Activated CD4-positive, alpha-beta T cell treated with anti-CD3 and anti-CD28 coated beads, Interleukin-10, Interleukin-2, amounts not matched to agents 100 ng/mL and 50 ng/mL, durations not matched to agents 16 hours and 8 hours (primary cell): ENCODE measurements at regions not wholly inside any gene's neighbourhood (a gene's known extent, or its start where the extent isn't known, plus 50 kb on each side); places are given as distances from the start of the nearest gene placed in this dataset.
"Not testable (repeated sequence)": the region's sequence is repeated elsewhere in the genome, so short reads cannot be mapped to it uniquely, and the experiment has no call there.

Experiments used
- DNase-seq: peaks from one replicate; pipeline ENCODE4 v3.0.0-alpha.2; 2020

- no peak for DNase-seq
Observed at GRCh38 chrX:16320765-16321355, 153.6 kb downstream of the MAGEB17 start.

GRCh38 chrX:16333453-16333852, 166.2 kb downstream of the MAGEB17 start:
- no peak for DNase-seq

DNA sequence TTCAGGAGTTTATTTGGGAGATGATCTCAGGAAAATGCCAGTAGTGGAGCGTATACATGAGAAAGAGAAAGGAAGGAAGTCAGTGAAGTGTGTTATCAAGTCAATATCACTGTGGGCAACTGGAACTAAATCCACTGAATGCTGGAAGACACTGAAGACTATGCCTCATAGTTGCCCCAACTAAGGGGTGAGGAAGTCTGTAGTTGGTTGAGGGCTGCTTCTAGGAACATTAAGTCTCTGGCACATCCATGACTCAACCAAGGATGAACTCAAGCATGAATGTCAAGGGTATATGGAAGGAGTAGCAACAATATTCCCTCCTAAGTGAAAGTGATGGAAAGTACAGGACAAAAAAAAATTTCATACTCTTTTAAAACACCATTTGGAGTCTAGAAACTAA, 167.9 kb downstream of the MAGEB17 start:
- no peak for DNase-seq

GRCh38 chrX:16347968-16348670, 180.8 kb downstream of the MAGEB17 start:
- DNase-seq = no peak

DNA sequence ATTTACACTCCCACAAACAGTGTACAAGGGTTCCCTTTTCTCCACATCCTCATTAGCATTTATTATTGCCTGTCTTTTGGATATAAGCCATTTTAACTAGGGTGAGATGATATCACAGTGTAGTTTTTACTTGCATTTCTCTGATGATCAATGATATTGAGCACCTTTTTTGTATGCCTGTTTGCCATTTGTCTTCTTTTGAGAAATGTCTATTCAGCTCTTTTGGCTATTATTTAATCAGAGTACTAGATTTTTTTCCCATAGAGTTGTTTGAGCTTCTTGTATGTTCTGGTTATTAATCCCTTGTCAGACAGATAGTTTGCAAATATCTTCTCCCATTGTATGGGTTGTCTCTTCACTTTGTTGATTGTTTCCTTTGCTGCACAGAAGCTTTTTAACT, 190.6 kb downstream of the MAGEB17 start:
- no peak for DNase-seq

DNA sequence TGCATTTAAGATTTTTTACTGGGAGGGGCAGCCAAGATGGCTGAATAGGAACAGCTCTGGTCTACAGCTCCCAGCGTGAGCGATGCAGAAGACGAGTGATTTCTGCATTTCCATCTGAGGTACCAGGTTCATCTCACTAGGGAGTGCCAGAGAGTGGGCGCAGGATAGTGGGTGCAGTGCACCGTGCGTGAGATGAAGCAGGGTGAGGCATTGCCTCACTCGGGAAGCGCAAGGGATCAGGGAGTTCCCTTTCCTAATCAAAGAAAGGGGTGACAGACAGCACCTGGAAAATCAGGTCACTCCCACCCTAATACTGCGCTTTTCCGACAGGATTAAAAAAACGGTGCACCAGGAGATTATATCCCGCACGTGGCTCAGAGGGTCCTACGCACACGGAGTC, 192.8 kb downstream of the MAGEB17 start:
- DNase-seq = not testable (repeated sequence)

DNA sequence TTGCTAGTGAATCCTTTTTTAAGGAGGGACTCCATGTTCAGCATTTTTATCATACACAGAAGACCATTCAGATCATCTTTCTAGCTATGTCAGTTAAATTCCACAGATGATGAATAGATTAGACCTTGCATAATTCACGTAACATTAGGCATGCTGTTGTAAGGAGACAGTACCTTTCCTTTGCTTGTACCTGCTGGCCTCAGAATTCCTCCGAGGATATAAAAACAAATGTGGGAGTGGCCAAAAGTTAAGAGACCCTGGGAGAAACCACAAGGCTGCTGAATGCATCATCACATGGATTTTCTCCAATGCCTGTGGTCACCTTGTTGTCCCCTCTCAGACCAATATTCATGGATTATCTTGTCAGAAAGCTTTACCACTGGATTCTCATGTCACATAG, 201.4 kb downstream of the MAGEB17 start:
- no peak for DNase-seq

DNA sequence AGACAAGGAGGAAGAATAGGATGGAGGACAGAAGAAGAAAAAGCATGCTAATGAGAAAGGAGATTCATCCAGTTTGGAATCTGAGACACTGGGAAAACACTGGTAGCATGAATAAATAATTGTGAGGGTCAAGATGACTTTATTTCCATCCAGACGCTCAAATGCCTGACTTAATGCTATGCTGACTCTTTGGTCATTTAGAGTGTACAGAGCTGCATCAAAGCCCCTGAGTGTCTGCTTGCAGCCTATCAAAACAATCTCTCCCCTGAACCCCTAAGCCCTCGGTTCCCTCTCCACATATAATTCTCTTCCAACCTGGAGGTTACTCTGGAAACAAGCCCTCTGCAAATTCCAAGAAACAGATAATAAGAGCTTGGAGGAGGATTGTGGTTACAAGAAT, 208.8 kb downstream of the MAGEB17 start:
- no peak for DNase-seq

- DNase-seq = no peak
Observed at GRCh38 chrX:16386126-16386525, 218.8 kb downstream of the MAGEB17 start.

DNA sequence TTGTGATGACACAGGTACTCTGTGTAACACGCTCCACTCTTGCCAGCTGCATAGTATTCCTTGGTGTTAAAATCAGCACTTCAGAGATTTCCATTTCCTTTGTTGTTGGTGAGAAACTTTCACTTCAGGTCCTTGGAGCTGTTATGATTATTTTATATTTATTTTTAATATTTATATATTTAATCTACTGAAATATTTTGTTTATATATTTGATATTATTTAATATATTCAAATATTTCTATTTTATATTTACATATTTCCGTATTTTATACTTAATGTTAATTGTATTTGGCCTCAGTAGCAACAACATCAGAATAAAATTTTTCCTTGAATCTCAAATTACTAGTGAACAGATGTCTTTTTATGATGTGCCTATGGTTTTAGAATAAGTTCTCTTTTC, 225.3 kb downstream of the MAGEB17 start:
- DNase-seq = no peak

DNA sequence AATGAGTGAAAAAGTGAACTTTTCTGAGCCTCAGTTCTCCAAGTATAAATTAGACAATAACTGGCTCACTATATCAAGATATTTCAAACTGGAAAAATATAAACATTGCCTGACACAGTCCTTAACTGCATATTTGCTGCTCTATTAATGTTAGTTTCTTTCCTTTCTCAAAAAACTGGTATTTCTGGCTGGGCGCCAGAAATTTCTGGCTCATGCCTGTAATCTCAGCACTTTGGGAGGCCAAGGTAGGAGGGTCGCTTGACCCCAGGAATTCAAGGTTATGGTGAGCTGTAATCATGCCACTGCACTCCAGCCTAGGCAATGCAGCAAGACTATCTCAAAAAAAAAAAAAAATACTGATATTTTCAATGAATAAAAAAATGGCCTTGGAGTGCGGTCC, 227.0 kb downstream of the MAGEB17 start:
- no peak for DNase-seq

GRCh38 chrX:16403808-16404207, 236.5 kb downstream of the MAGEB17 start:
- no peak for DNase-seq

- DNase-seq = peak; percentile 6
Observed at GRCh38 chrX:16416588-16416987, 233.4 kb upstream of the S100G start.

GRCh38 chrX:16418650-16419049, 231.3 kb upstream of the S100G start:
- no peak for DNase-seq

- no peak for DNase-seq
Observed at GRCh38 chrX:16427668-16428067, 222.3 kb upstream of the S100G start.

DNA sequence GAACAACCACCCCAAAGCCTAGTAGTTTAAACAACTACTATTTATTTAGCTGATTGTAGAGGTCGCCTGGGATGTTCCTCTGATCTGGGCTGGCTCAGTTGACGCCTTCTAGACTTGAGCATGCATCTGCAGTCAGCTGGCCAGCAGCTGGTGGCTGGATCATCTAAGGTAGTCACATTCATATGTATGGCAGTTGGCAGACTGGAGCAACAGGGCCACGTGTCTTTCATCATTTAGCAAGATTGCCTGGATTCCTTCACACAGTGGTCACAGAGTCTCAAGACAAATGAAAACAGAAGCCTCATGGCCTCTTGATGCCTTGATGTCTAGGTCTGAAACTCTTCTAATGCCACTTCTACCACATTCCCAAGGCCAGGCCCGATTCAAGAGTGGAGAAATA, 220.6 kb upstream of the S100G start:
- DNase-seq = no peak

DNA sequence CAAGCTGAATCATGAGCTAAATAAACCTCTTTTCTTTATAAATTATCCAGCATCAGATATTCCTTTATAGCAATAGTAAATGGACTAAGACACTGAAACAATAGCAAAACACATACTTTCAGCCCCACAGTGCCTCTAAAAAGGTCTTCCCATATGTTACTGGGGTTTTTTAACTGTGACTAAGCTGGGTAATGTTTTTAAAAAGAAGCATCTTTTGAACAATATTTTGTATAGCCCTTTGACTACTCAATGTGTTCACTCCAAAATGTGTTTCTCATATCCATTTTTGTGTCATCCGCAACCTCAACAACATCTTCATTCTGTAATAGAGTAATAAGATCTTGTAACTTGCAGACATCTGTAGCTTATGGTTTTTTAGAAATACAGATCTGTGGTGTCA, 218.7 kb upstream of the S100G start:
- DNase-seq = no peak

DNA sequence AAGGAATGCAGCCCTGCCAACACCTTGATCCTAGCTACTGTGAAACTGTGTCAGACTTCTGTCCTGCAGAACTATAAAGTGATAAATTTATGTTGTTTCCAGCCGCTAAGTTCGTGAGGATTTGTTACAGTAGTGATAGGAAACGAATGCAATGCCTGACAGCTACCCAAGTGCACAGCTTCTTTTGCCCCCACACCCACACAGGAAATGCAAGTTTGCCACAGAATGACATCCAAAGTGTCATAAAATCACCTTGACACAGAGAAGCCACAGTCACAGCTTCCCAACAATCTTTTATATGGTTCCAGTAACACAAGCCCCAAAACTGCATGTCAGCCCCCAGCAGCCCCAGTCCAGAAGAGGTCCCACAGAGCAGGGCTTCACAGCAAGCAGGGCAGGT, 216.9 kb upstream of the S100G start:
- no peak for DNase-seq

DNA sequence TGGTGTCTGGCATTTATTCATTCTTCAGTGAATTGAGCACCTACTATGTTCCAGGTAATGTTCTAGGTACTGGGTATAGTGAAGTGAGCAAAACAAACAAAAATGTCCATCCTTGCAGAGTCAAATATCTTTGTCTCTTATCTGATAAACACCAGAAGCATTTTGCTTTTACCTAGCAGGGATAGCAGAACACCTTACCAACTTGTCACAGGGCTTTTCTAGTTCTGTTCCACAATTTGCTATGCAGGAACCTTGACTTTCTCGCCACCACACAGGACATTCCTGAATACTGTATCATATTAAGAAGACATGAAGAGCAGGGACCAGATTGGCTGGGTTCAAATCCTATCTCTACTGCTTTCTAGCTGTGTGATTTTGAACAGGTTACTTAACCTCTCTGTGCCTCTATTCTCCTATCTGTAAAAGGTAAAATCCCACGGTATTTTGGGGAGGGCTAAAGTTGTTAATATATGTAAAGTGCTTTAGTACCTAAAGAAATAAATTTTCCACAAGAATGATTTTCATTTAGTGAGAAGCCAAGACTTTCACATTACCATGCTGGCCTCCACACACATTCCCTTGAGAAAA, 214.5 kb upstream of the S100G start:
- DNase-seq = no peak

DNA sequence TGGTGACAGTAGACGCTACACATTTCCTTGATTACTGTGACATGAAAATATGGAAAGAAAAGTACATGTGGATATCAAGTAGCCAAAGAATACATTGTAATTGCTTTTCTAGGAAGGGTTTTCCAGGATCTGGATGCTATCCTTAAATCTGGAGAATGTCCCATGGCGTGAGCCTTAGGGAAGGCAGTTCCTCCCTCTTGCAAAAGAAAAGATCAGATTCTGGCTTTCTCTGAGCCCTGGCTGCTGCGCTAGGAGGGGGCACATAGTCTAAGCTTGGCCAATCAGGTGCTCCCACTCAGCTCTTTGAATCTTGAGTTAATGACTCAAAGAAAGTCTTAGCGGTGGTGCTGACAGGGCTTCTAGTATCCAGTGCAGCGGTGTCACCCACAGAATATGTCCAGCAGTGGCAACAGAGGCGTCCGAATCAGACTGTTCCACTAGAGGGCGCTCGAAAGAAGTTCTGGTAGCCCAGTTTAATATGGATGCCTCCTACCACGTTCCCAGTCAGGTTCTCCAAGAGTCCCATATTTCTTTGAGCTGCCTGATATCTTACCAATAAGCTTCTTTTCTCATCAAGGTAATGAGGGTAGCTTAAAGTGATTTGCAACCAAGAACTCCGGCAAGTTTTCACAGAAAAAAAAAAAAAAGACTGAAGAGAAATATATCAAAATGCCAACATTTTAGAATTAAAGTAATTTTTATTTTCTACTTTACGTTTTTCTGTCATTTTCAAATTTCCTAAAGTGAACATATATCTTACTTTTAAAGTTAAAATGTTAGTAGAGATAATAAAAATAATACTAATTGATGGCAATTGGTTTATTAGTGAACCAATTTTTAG, 213.4 kb upstream of the S100G start:
- DNase-seq = peak; percentile 71

DNA sequence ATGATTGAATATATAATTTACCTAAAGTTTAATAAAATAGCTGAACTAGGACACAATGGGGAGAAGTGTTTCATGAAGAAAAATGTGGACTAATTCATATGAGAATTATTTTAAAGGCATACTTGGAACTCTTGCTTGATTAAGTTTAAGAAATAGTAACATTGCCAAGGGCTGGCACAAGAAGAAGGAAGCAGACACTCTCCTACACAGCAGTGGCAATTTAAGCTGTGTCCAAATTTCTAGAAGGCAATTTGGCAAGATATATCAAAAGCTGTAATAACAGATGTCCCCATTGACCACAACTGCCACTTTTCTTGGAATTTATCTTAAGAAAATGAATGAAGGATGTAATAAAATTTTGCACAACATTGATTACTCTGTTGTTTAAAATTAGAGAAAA, 209.5 kb upstream of the S100G start:
- no peak for DNase-seq

DNA sequence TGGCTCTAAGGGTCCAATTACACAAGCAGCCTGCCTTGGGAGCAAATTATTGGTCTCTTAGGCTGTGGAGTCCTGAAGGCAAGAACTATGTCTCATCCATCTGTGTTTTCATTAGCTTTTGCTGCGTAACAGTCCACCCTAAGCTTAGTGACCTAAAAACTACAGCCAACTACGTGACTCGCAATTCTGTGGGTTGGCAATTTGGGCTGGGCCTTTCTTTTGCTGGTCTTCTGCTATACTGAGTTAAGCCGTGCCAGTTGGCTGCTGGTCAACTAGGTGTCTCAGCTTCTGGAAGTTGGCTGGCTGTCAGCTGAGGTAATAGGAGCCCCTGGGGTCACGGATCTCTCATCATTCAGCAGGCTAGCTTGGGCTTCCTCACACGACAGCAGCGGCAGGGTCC, 205.6 kb upstream of the S100G start:
- no peak for DNase-seq

DNA sequence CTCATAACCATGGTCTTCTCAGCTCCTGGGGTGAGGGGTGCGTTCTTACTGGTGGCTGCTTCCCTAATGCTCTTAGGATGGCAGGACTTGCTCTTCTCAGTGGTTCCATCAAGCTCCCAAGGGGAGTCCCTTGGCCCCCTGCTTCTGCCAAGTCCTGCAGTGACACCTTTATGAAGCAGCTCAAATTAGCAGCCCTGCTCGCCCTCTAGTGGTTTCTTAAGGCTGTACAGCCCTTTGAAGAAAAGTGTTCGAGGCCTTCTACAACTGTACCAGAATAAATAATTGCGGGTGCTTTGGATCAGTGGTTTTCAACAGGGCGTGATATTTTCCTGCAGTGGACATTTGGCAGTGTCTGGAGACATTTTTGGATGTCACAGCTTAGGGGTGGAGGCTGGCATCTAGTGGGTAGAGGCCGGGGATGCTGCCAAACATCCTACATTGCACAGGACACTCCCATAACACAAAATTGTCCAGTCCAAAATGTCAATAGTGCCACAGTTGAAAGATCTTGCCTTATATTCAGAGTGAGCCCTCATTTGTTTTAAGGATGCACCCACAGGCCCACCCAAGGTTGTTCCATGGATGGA, 204.7 kb upstream of the S100G start:
- peak; percentile 53 for DNase-seq
